Lower lobe of right lung (tissue), 2 donors: ENCODE measurements at regions not wholly inside any gene's neighbourhood (a gene's known extent, or its start where the extent isn't known, plus 50 kb on each side); places are given as distances from the start of the nearest gene placed in this dataset.

ENCODE experiments used
- ATAC-seq, 2 donors: fragments of 200-7000 bp; cut with Tn5 transposase; one replicate each; pipeline ENCODE4 v1.9.1; 2020 to 2022; ENCODE audit warnings: mild to moderate bottlenecking in 2 of 2, moderate library complexity in 2 of 2
- DNase-seq: peaks from one replicate; pipeline ENCODE4 v3.0.0-alpha.2; 2020
- H3K27ac ChIP-seq: fragments of 200-600 bp; one replicate; pipeline ENCODE4 v1.8.0; 2022
- H3K27me3 ChIP-seq: fragments of 200-600 bp; one replicate; pipeline ENCODE4 v1.8.0; 2022; ENCODE audit warnings: low read depth
- H3K36me3 ChIP-seq: fragments of 200-600 bp; one replicate; pipeline ENCODE4 v1.8.0; 2022; ENCODE audit warnings: mild to moderate bottlenecking
- H3K4me1 ChIP-seq: fragments of 200-600 bp; one replicate; pipeline ENCODE4 v1.8.0; 2022
- H3K4me3 ChIP-seq: fragments of 200-600 bp; one replicate; pipeline ENCODE4 v1.8.0; 2022; ENCODE audit warnings: mild to moderate bottlenecking
- H3K9me3 ChIP-seq: fragments of 200-600 bp; one replicate; pipeline ENCODE4 v1.8.0; 2022
- intact Hi-C: fragments of 100-400 bp; cut with DNase I; formaldehyde crosslinking; loops from one replicate; pipeline ENCODE4 v1.11.0; 2022
- TF ChIP-seq, protein P1 (sequence below): fragments of 200-600 bp; IDR thresholded peaks from one replicate; pipeline ENCODE4 v1.8.0; 2022; ENCODE audit warnings: antibody characterized with exemption, mild to moderate bottlenecking
- donor health status: DM: no; HTN: yes; CAD: no; lungs with severe emphysema.

- ATAC-seq: peak; percentile 30 to 46
- TF ChIP-seq, protein P1, sequence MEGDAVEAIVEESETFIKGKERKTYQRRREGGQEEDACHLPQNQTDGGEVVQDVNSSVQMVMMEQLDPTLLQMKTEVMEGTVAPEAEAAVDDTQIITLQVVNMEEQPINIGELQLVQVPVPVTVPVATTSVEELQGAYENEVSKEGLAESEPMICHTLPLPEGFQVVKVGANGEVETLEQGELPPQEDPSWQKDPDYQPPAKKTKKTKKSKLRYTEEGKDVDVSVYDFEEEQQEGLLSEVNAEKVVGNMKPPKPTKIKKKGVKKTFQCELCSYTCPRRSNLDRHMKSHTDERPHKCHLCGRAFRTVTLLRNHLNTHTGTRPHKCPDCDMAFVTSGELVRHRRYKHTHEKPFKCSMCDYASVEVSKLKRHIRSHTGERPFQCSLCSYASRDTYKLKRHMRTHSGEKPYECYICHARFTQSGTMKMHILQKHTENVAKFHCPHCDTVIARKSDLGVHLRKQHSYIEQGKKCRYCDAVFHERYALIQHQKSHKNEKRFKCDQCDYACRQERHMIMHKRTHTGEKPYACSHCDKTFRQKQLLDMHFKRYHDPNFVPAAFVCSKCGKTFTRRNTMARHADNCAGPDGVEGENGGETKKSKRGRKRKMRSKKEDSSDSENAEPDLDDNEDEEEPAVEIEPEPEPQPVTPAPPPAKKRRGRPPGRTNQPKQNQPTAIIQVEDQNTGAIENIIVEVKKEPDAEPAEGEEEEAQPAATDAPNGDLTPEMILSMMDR: no peak
Measured at GRCh38 chr2:176490061-176490861, 221.0 kb downstream of the MTX2 start.

DNA sequence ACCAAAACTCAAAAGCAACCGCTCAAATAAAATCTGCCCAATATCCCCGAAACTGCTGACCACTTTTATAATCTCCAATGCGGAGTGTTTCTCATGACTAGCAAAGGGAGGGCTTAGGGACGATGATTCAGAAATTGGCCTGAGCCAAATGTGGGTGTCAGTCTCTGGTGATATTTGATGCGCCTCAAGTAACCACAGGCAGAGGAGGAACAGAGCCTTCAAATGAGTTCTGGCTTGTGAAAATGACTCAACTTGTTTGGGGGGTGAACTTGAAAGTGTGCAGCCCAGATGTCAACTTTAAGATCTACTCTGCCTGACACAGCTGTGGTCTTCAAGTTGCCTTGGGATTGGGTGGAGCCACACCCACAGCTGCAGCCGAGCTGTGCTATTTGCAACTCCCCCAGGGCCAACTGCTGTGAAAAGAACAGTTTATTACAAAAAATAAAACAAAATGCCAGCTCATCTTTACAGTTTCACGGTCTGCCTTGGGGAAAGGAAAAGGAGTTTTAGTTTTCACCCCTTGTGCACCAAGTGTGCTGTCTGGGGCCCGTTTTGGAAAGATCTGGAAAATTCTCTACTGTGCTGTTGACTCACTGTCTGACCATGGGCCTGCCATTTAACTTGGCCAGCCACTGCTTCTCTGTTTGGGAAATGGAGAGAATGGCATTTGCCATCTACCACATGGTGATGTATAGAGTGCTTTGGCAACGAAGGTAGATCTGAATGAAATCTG is 222.1 kb downstream of the MTX2 start:
- H3K9me3 ChIP-seq: no peaks in the 10 kb centered on the region
- no peaks in the 10 kb centered on the region for H3K36me3 ChIP-seq
- ATAC-seq: peak; percentile 46 to 60
- TF ChIP-seq, protein P1: no peak
- peaks cover 24% of the 10 kb centered on the region for H3K4me1 ChIP-seq
- H3K27ac ChIP-seq: peak overlapping the region; percentile 28
- peaks cover 3% of the 10 kb centered on the region for H3K27me3 ChIP-seq
- no peak overlapping the region for H3K4me3 ChIP-seq
- DNase-seq: no peak
- intact Hi-C loops: no loop called here

More at GRCh38 chr2:176490061-176490861, 221.0 kb downstream of the MTX2 start:
- DNase-seq: no peak
- no peak overlapping the region for H3K4me3 ChIP-seq
- no peaks in the 10 kb centered on the region for H3K9me3 ChIP-seq
- intact Hi-C loops: no loop called here
- H3K27ac ChIP-seq: no peak overlapping the region
- peaks cover 18% of the 10 kb centered on the region for H3K4me1 ChIP-seq
- H3K36me3 ChIP-seq: no peaks in the 10 kb centered on the region
- H3K27me3 ChIP-seq: peaks cover 3% of the 10 kb centered on the region

GRCh38 chr2:176492583-176492982 is 223.3 kb downstream of the MTX2 start:
- Histone ChIP-seq H3K4me1 (peaks cover 24% of the 10 kb centered on the region), H3K36me3 (no peaks in the 10 kb centered on the region), H3K9me3 (no peaks in the 10 kb centered on the region), H3K27ac (no peak overlapping the region), H3K4me3 (no peak overlapping the region), H3K27me3 (peaks cover 3% of the 10 kb centered on the region)
- TF ChIP-seq, protein P1: no peak
- DNase-seq (no peak), ATAC-seq (no peak)
- intact Hi-C loops: no loop called here

- intact Hi-C loops: no loop called here
- Histone ChIP-seq H3K4me3 (no peak overlapping the region), H3K9me3 (no peaks in the 10 kb centered on the region), H3K36me3 (no peaks in the 10 kb centered on the region), H3K27ac (no peak overlapping the region), H3K27me3 (peaks cover 3% of the 10 kb centered on the region), H3K4me1 (peaks cover 24% of the 10 kb centered on the region)
- no peak for ATAC-seq
- DNase-seq: no peak
- TF ChIP-seq, protein P1: no peak
Measured at GRCh38 chr2:176493226-176493825, 224.1 kb downstream of the MTX2 start.

DNA sequence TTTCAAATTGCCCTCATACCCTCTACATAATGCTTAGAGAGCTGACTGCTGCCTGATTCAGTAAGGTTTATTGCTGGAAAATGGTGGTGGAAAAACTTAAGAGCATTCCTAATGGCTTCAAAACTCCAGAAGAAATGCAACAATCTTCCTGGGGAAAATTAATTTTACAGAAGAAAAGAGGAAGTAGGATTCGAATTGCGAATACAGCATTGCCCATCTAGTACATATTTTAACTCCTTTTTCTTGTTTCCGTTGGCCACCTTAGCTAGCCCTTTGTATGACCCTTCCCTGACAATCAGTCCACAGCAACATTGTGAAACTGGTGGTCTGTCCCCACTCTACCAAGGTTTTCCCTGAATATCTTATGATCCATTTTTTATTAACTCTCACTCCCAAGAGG is 224.7 kb downstream of the MTX2 start:
- no peaks in the 10 kb centered on the region for H3K36me3 ChIP-seq
- H3K4me1 ChIP-seq: peaks cover 24% of the 10 kb centered on the region
- TF ChIP-seq, protein P1: no peak
- H3K4me3 ChIP-seq: no peak overlapping the region
- no peaks in the 10 kb centered on the region for H3K9me3 ChIP-seq
- peaks cover 6% of the 10 kb centered on the region for H3K27me3 ChIP-seq
- H3K27ac ChIP-seq: no peak overlapping the region
- intact Hi-C loops: no loop called here
- ATAC-seq (no peak), DNase-seq (no peak)
